NT2/D1 (cell line): ENCODE measurements at regions not wholly inside any gene's neighbourhood (a gene's known extent, or its start where the extent isn't known, plus 50 kb on each side); places are given as distances from the start of the nearest gene placed in this dataset.

Experiments
- SUZ12 ChIP-seq: IDR thresholded peaks from 2 replicates; pipeline ENCODE4 v1.6.1; 2011; ENCODE audit not compliant: insufficient read length, insufficient read depth; ENCODE audit errors: extremely low read depth
- YY1 ChIP-seq: IDR thresholded peaks from 2 replicates; pipeline ENCODE4 v1.6.1; 2011; ENCODE audit not compliant: insufficient read length, insufficient read depth
- ZNF274 ChIP-seq: IDR thresholded peaks from 2 replicates; pipeline ENCODE4 v1.6.1; 2011; ENCODE audit warnings: mild to moderate bottlenecking, low read depth, low read length

- no peak for TF ChIP-seq SUZ12
- no peak for TF ChIP-seq ZNF274
- TF ChIP-seq YY1, result no peak
Observed at GRCh38 chr11:131079036-131079435, 162.8 kb upstream of the SNX19 start.
